Stimulated activated CD4-positive, alpha-beta T cell treated with anti-CD3 and anti-CD28 coated beads, Interleukin-1b, Interleukin-23, amount 100 ng/mL, for 24 hours (primary cell): ENCODE measurements at regions not wholly inside any gene's neighbourhood (a gene's known extent, or its start where the extent isn't known, plus 50 kb on each side); places are given as distances from the start of the nearest gene placed in this dataset.
"Not testable (repeated sequence)": the region's sequence is repeated elsewhere in the genome, so short reads cannot be mapped to it uniquely, and the experiment has no call there.

ENCODE experiments used
- DNase-seq, 4 experiments: peaks; one replicate each; pipeline ENCODE4 v3.0.0-alpha.2; 2020; ENCODE audit warnings: low read depth in 4 of 4, low spot score in 1 of 4

- no peak for DNase-seq
These were observed 830.6 kb upstream of the SLITRK5 start for GRCh38 chr13:86840250-86841191.

- DNase-seq, result no peak
These were observed 829.9 kb upstream of the SLITRK5 start for GRCh38 chr13:86841264-86841663.

- DNase-seq, result no peak
These were observed 824.7 kb upstream of the SLITRK5 start for GRCh38 chr13:86846501-86846900.

GRCh38 chr13:86848716-86849115, 822.5 kb upstream of the SLITRK5 start:
- no peak for DNase-seq

- no peak for DNase-seq
These were observed 814.2 kb upstream of the SLITRK5 start for GRCh38 chr13:86856991-86857390.

GRCh38 chr13:86858216-86858615, 813.0 kb upstream of the SLITRK5 start:
- DNase-seq, result no peak

- DNase-seq, result no peak
These were observed 809.0 kb upstream of the SLITRK5 start for GRCh38 chr13:86862137-86862536.

GRCh38 chr13:86864376-86864775, 806.8 kb upstream of the SLITRK5 start:
- DNase-seq, result no peak

- no peak for DNase-seq
These were observed 800.7 kb upstream of the SLITRK5 start for GRCh38 chr13:86870444-86870843.

GRCh38 chr13:86877441-86877840, 793.7 kb upstream of the SLITRK5 start:
- DNase-seq, result no peak

- no peak for DNase-seq
These were observed 792.4 kb upstream of the SLITRK5 start for GRCh38 chr13:86878781-86879180.

- DNase-seq, result no peak
These were observed 789.8 kb upstream of the SLITRK5 start for GRCh38 chr13:86881390-86881789.

- DNase-seq, result no peak
These were observed 789.1 kb upstream of the SLITRK5 start for GRCh38 chr13:86882107-86882506.

- no peak for DNase-seq
These were observed 788.3 kb upstream of the SLITRK5 start for GRCh38 chr13:86882835-86883234.

GRCh38 chr13:86892330-86892729, 778.8 kb upstream of the SLITRK5 start:
- DNase-seq, result no peak

GRCh38 chr13:86900906-86901305, 770.3 kb upstream of the SLITRK5 start:
- DNase-seq, result no peak

GRCh38 chr13:86906127-86906874, 764.9 kb upstream of the SLITRK5 start:
- no peak for DNase-seq

- no peak for DNase-seq
These were observed 764.0 kb upstream of the SLITRK5 start for GRCh38 chr13:86907156-86907555.

- no peak for DNase-seq
These were observed 761.9 kb upstream of the SLITRK5 start for GRCh38 chr13:86909318-86909717.

- DNase-seq, result no peak
These were observed 756.4 kb upstream of the SLITRK5 start for GRCh38 chr13:86914757-86915156.

GRCh38 chr13:86917438-86917837, 753.7 kb upstream of the SLITRK5 start:
- not testable (repeated sequence) for DNase-seq

GRCh38 chr13:86918682-86919081, 752.5 kb upstream of the SLITRK5 start:
- DNase-seq, result no peak
